ENCODE measurements at regions not wholly inside any gene's neighbourhood (a gene's known extent, or its start where the extent isn't known, plus 50 kb on each side); places are given as distances from the start of the nearest gene placed in this dataset.

- no peaks in the 10 kb centered on the region for H3K36me3 ChIP-seq
- no peak overlapping the region for H3K9ac ChIP-seq (ENCODE audit: low read depth in 2 of 2, low read length in 2 of 2)
- no peaks in the 10 kb centered on the region for H3K4me1 ChIP-seq
- intact Hi-C loops (cut with DNase I) = no loop called here
- no peak overlapping the region for H3K4me3 ChIP-seq
- H3K27me3 ChIP-seq = no peaks in the 10 kb centered on the region
- no peak for TF ChIP-seq CTCF (IDR thresholded peaks at IDR 0.05)
- H3K9me3 ChIP-seq = no peaks in the 10 kb centered on the region
- no peak overlapping the region for H3K27ac ChIP-seq
- no peak for DNase-seq
These were observed 505.9 kb downstream of the SLC16A7 start for GRCh38 chr12:60101715-60102114.

- Histone ChIP-seq H3K9ac (ENCODE audit: low read depth in 2 of 2, low read length in 2 of 2) (no peak overlapping the region), H3K36me3 (no peaks in the 10 kb centered on the region), H3K27ac (no peak overlapping the region), H3K9me3 (no peaks in the 10 kb centered on the region), H3K4me1 (no peaks in the 10 kb centered on the region), H3K27me3 (no peaks in the 10 kb centered on the region), H3K4me3 (no peak overlapping the region)
- no peak for TF ChIP-seq CTCF (IDR thresholded peaks at IDR 0.05)
- intact Hi-C loops (cut with DNase I) = no loop called here
- no peak for DNase-seq
These were observed 510.4 kb downstream of the SLC16A7 start for GRCh38 chr12:60106214-60106613.

GRCh38 chr12:60107992-60108391 lies 512.2 kb downstream of the SLC16A7 start:
- Histone ChIP-seq H3K36me3 (no peaks in the 10 kb centered on the region), H3K4me3 (no peak overlapping the region), H3K9ac (ENCODE audit: low read depth in 2 of 2, low read length in 2 of 2) (no peak overlapping the region), H3K27me3 (no peaks in the 10 kb centered on the region), H3K27ac (no peak overlapping the region), H3K4me1 (no peaks in the 10 kb centered on the region), H3K9me3 (no peaks in the 10 kb centered on the region)
- no peak for DNase-seq
- intact Hi-C loops (cut with DNase I) = no loop called here
- no peak for TF ChIP-seq CTCF (IDR thresholded peaks at IDR 0.05)

- intact Hi-C loops (cut with DNase I) = no loop called here
- H3K27ac ChIP-seq = no peak overlapping the region
- no peaks in the 10 kb centered on the region for H3K9me3 ChIP-seq
- DNase-seq = no peak
- no peaks in the 10 kb centered on the region for H3K27me3 ChIP-seq
- H3K36me3 ChIP-seq = no peaks in the 10 kb centered on the region
- no peak for TF ChIP-seq CTCF (IDR thresholded peaks at IDR 0.05)
- H3K4me3 ChIP-seq = no peak overlapping the region
- no peaks in the 10 kb centered on the region for H3K4me1 ChIP-seq
- H3K9ac ChIP-seq (ENCODE audit: low read depth in 2 of 2, low read length in 2 of 2) = no peak overlapping the region
These were observed 516.2 kb downstream of the SLC16A7 start for GRCh38 chr12:60112063-60112462.

DNA sequence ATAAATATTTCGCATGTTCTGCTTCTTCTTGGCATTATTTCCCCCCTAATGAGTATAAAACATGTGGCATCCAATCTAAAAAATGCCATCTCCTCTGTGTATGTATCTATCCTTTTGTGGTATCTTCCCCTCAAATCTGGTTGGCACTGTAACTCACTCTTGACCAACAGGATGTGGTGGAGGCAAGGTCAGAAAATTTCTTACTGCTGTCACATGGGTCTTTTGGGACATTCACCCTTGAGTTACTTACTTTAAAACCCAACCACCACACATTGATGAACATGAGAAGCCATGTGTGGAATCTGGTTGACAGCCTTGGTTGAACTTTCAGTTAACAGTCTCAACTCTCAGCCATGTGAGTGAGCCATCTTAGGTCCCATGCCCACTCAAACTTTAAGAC lies 516.9 kb downstream of the SLC16A7 start:
- no peaks in the 10 kb centered on the region for H3K27me3 ChIP-seq
- H3K4me1 ChIP-seq = no peaks in the 10 kb centered on the region
- DNase-seq = no peak
- H3K9ac ChIP-seq (ENCODE audit: low read depth in 2 of 2, low read length in 2 of 2) = no peak overlapping the region
- H3K4me3 ChIP-seq = no peak overlapping the region
- intact Hi-C loops (cut with DNase I) = no loop called here
- H3K36me3 ChIP-seq = no peaks in the 10 kb centered on the region
- TF ChIP-seq CTCF (IDR thresholded peaks at IDR 0.05) = no peak
- H3K9me3 ChIP-seq = no peaks in the 10 kb centered on the region
- H3K27ac ChIP-seq = no peak overlapping the region

GRCh38 chr12:60114169-60114568 lies 518.3 kb downstream of the SLC16A7 start:
- no peaks in the 10 kb centered on the region for H3K27me3 ChIP-seq
- intact Hi-C loops (cut with DNase I) = no loop called here

More at GRCh38 chr12:60114169-60114568, 518.3 kb downstream of the SLC16A7 start:
- H3K36me3 ChIP-seq = no peaks in the 10 kb centered on the region
- no peaks in the 10 kb centered on the region for H3K4me1 ChIP-seq
- no peak overlapping the region for H3K4me3 ChIP-seq
- H3K27ac ChIP-seq = no peak overlapping the region
- no peaks in the 10 kb centered on the region for H3K9me3 ChIP-seq
- no peak overlapping the region for H3K9ac ChIP-seq (ENCODE audit: low read depth in 2 of 2, low read length in 2 of 2)
- TF ChIP-seq CTCF (IDR thresholded peaks at IDR 0.05) = no peak
- no peak for DNase-seq

Data from colonic mucosa (tissue), 4 donors.